Neural progenitor cell (in vitro differentiated cells): ENCODE measurements at regions not wholly inside any gene's neighbourhood (a gene's known extent, or its start where the extent isn't known, plus 50 kb on each side); places are given as distances from the start of the nearest gene placed in this dataset.

Experiments used
- EZH2 ChIP-seq: fragments of 200-600 bp; sonication (generic); IDR thresholded peaks from 2 replicates; pipeline ENCODE4 v1.6.1; 2017; ENCODE audit warnings: antibody characterized with exemption, mild to moderate bottlenecking, moderate library complexity
- TF ChIP-seq, protein P1 (sequence below): fragments of 200-600 bp; sonication (generic); IDR thresholded peaks from 2 replicates; pipeline ENCODE4 v1.5.1; 2017; ENCODE audit warnings: antibody characterized with exemption, mild to moderate bottlenecking

DNA sequence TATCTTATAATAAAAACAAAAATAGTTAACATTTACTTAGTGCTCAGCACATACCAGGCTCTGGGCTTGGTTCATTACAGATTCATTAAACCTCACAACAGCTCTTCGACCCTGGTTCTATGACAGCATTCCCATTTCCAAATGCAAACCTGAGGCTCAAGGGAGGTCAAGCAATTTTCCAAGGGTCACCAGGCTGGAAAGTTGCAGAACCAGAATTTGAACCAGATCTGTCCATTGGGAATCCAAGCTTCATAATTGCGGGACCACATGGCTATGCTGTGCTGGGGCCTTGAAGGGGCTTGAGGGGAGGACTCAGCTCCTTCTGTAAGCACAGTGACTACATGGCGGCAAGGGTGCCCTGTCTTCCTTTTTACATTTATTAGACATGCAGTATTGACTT lies 197.3 kb upstream of the LNX1 start:
- TF ChIP-seq, protein P1, sequence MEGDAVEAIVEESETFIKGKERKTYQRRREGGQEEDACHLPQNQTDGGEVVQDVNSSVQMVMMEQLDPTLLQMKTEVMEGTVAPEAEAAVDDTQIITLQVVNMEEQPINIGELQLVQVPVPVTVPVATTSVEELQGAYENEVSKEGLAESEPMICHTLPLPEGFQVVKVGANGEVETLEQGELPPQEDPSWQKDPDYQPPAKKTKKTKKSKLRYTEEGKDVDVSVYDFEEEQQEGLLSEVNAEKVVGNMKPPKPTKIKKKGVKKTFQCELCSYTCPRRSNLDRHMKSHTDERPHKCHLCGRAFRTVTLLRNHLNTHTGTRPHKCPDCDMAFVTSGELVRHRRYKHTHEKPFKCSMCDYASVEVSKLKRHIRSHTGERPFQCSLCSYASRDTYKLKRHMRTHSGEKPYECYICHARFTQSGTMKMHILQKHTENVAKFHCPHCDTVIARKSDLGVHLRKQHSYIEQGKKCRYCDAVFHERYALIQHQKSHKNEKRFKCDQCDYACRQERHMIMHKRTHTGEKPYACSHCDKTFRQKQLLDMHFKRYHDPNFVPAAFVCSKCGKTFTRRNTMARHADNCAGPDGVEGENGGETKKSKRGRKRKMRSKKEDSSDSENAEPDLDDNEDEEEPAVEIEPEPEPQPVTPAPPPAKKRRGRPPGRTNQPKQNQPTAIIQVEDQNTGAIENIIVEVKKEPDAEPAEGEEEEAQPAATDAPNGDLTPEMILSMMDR, result no peak
- no peak for TF ChIP-seq EZH2
